ENCODE measurements at regions not wholly inside any gene's neighbourhood (a gene's known extent, or its start where the extent isn't known, plus 50 kb on each side); places are given as distances from the start of the nearest gene placed in this dataset.
"Not testable (repeated sequence)": the region's sequence is repeated elsewhere in the genome, so short reads cannot be mapped to it uniquely, and the experiment has no call there.

- peaks cover 19% of the 10 kb centered on the region for H3K4me1 ChIP-seq (ENCODE audit: insufficient read depth, low read length)
- no peak overlapping the region for H3K4me3 ChIP-seq (ENCODE audit: low read length)
- H3K9ac ChIP-seq (ENCODE audit: low read depth, low read length) = no peak overlapping the region
- H3K9me3 ChIP-seq (ENCODE audit: insufficient read depth, low read depth, low read length) = no peaks in the 10 kb centered on the region
- no peak overlapping the region for H3K27ac ChIP-seq (ENCODE audit: low read length)
- H3K36me3 ChIP-seq (ENCODE audit: insufficient read depth, low read depth, low read length) = no peaks in the 10 kb centered on the region
- no peaks in the 10 kb centered on the region for H3K27me3 ChIP-seq (ENCODE audit: insufficient read depth, low read length)
Observed at GRCh38 chr5:88089719-88090390, 178.8 kb downstream of the TMEM161B start.

GRCh38 chr5:88085462-88085861 is 183.2 kb downstream of the TMEM161B start:
- H3K9me3 ChIP-seq (ENCODE audit: insufficient read depth, low read depth, low read length) = no peaks in the 10 kb centered on the region
- H3K4me1 ChIP-seq (ENCODE audit: insufficient read depth, low read length) = no peaks in the 10 kb centered on the region
- no peaks in the 10 kb centered on the region for H3K36me3 ChIP-seq (ENCODE audit: insufficient read depth, low read depth, low read length)
- H3K27me3 ChIP-seq (ENCODE audit: insufficient read depth, low read length) = no peaks in the 10 kb centered on the region
- H3K27ac ChIP-seq (ENCODE audit: low read length) = no peak overlapping the region
- H3K9ac ChIP-seq (ENCODE audit: low read depth, low read length) = no peak overlapping the region
- H3K4me3 ChIP-seq (ENCODE audit: low read length) = no peak overlapping the region

DNA sequence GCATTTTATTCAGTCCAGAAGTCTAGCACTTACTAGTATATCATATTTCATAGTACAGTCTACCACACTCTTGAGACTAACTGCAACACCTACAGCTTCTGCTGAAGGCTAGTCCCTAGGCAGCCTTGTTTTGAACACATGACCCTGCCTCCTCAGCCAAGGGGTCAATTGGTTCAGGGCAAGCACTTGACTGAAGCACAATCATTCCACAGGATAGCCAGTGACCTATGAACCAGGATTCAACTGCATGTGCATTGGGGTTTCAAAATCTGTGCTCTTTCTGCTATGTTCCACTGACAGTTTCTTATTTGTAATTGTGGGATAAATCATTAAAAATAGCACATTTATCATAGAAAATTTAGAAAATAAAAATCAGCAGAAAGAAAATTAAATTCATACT is 186.8 kb downstream of the TMEM161B start:
- Histone ChIP-seq H3K9ac (ENCODE audit: low read depth, low read length) (no peak overlapping the region), H3K4me1 (ENCODE audit: insufficient read depth, low read length) (no peaks in the 10 kb centered on the region), H3K36me3 (ENCODE audit: insufficient read depth, low read depth, low read length) (no peaks in the 10 kb centered on the region), H3K9me3 (ENCODE audit: insufficient read depth, low read depth, low read length) (peaks cover 3% of the 10 kb centered on the region; the same call in 1 of the 2 replicates), H3K27ac (ENCODE audit: low read length) (no peak overlapping the region), H3K27me3 (ENCODE audit: insufficient read depth, low read length) (no peaks in the 10 kb centered on the region), H3K4me3 (ENCODE audit: low read length) (no peak overlapping the region)

DNA sequence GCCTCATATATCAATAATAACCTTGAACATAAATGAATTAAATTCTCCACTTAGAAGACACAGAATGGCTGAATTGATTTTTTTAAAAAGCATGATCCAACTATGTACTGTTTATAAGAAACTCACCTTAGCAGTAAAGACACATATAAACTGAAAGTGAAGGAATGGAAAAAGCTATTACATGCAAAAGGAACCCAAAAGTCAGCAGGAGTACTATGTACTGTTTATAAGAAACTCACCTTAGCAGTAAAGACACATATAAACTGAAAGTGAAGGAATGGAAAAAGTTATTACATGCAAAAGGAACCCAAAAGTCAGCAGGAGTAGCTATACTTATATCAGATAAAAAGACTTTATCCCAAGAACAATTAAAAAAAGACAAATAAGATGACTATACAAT is 204.8 kb downstream of the TMEM161B start:
- Histone ChIP-seq H3K4me1 (ENCODE audit: insufficient read depth, low read length) (no peaks in the 10 kb centered on the region), H3K27ac (ENCODE audit: low read length) (no peak overlapping the region), H3K4me3 (ENCODE audit: low read length) (no peak overlapping the region), H3K36me3 (ENCODE audit: insufficient read depth, low read depth, low read length) (no peaks in the 10 kb centered on the region), H3K9me3 (ENCODE audit: insufficient read depth, low read depth, low read length) (no peaks in the 10 kb centered on the region), H3K27me3 (ENCODE audit: insufficient read depth, low read length) (no peaks in the 10 kb centered on the region), H3K9ac (ENCODE audit: low read depth, low read length) (no peak overlapping the region)

GRCh38 chr5:88060194-88060593 is 208.5 kb downstream of the TMEM161B start:
- Histone ChIP-seq H3K4me3 (ENCODE audit: low read length) (no peak overlapping the region), H3K9me3 (ENCODE audit: insufficient read depth, low read depth, low read length) (no peaks in the 10 kb centered on the region), H3K9ac (ENCODE audit: low read depth, low read length) (no peak overlapping the region), H3K36me3 (ENCODE audit: insufficient read depth, low read depth, low read length) (no peaks in the 10 kb centered on the region), H3K4me1 (ENCODE audit: insufficient read depth, low read length) (no peaks in the 10 kb centered on the region), H3K27me3 (ENCODE audit: insufficient read depth, low read length) (no peaks in the 10 kb centered on the region), H3K27ac (ENCODE audit: low read length) (no peak overlapping the region)

GRCh38 chr5:88058625-88059024 is 210.0 kb downstream of the TMEM161B start:
- Histone ChIP-seq H3K4me1 (ENCODE audit: insufficient read depth, low read length) (no peaks in the 10 kb centered on the region), H3K36me3 (ENCODE audit: insufficient read depth, low read depth, low read length) (no peaks in the 10 kb centered on the region), H3K27ac (ENCODE audit: low read length) (no peak overlapping the region), H3K27me3 (ENCODE audit: insufficient read depth, low read length) (no peaks in the 10 kb centered on the region), H3K4me3 (ENCODE audit: low read length) (no peak overlapping the region), H3K9me3 (ENCODE audit: insufficient read depth, low read depth, low read length) (no peaks in the 10 kb centered on the region), H3K9ac (ENCODE audit: low read depth, low read length) (no peak overlapping the region)

- H3K9ac ChIP-seq (ENCODE audit: low read depth, low read length); H3K36me3 ChIP-seq (ENCODE audit: insufficient read depth, low read depth, low read length); H3K27ac ChIP-seq (ENCODE audit: low read length); H3K27me3 ChIP-seq (ENCODE audit: insufficient read depth, low read length); H3K4me3 ChIP-seq (ENCODE audit: low read length); H3K9me3 ChIP-seq (ENCODE audit: insufficient read depth, low read depth, low read length): not testable (repeated sequence)
- H3K4me1 ChIP-seq (ENCODE audit: insufficient read depth, low read length) = peaks cover 14% of the 10 kb centered on the region; the same call in 1 of the 2 replicates
Observed at GRCh38 chr5:88052468-88052867, 216.2 kb downstream of the TMEM161B start.

- no peak overlapping the region for H3K9ac ChIP-seq (ENCODE audit: low read depth, low read length)
- H3K36me3 ChIP-seq (ENCODE audit: insufficient read depth, low read depth, low read length) = no peaks in the 10 kb centered on the region
- H3K27ac ChIP-seq (ENCODE audit: low read length) = no peak overlapping the region
- H3K27me3 ChIP-seq (ENCODE audit: insufficient read depth, low read length) = no peaks in the 10 kb centered on the region
- no peaks in the 10 kb centered on the region for H3K9me3 ChIP-seq (ENCODE audit: insufficient read depth, low read depth, low read length)
- H3K4me1 ChIP-seq (ENCODE audit: insufficient read depth, low read length) = peaks cover 14% of the 10 kb centered on the region; the same call in 1 of the 2 replicates
- H3K4me3 ChIP-seq (ENCODE audit: low read length) = no peak overlapping the region
Observed at GRCh38 chr5:88051148-88051547, 217.5 kb downstream of the TMEM161B start.

GRCh38 chr5:88049737-88050136 is 218.9 kb downstream of the TMEM161B start:
- Histone ChIP-seq H3K27ac (ENCODE audit: low read length) (no peak overlapping the region), H3K4me3 (ENCODE audit: low read length) (no peak overlapping the region)

GRCh38 chr5:88049156-88049555 is 219.5 kb downstream of the TMEM161B start:
- Histone ChIP-seq H3K36me3 (ENCODE audit: insufficient read depth, low read depth, low read length) (no peaks in the 10 kb centered on the region), H3K4me1 (ENCODE audit: insufficient read depth, low read length) (peaks cover 14% of the 10 kb centered on the region; the same call in 1 of the 2 replicates), H3K4me3 (ENCODE audit: low read length) (no peak overlapping the region), H3K9ac (ENCODE audit: low read depth, low read length) (no peak overlapping the region), H3K27ac (ENCODE audit: low read length) (no peak overlapping the region), H3K27me3 (ENCODE audit: insufficient read depth, low read length) (no peaks in the 10 kb centered on the region), H3K9me3 (ENCODE audit: insufficient read depth, low read depth, low read length) (no peaks in the 10 kb centered on the region)

More at GRCh38 chr5:88049737-88050136, 218.9 kb downstream of the TMEM161B start:
- Histone ChIP-seq H3K9me3 (ENCODE audit: insufficient read depth, low read depth, low read length) (no peaks in the 10 kb centered on the region), H3K4me1 (ENCODE audit: insufficient read depth, low read length) (peaks cover 14% of the 10 kb centered on the region; the same call in 1 of the 2 replicates), H3K27me3 (ENCODE audit: insufficient read depth, low read length) (no peaks in the 10 kb centered on the region), H3K9ac (ENCODE audit: low read depth, low read length) (no peak overlapping the region; the same call in 1 of the 2 replicates), H3K36me3 (ENCODE audit: insufficient read depth, low read depth, low read length) (no peaks in the 10 kb centered on the region)

- peaks cover 14% of the 10 kb centered on the region; the same call in 1 of the 2 replicates for H3K4me1 ChIP-seq (ENCODE audit: insufficient read depth, low read length)
- H3K27me3 ChIP-seq (ENCODE audit: insufficient read depth, low read length) = no peaks in the 10 kb centered on the region
- no peak overlapping the region for H3K9ac ChIP-seq (ENCODE audit: low read depth, low read length)
- H3K9me3 ChIP-seq (ENCODE audit: insufficient read depth, low read depth, low read length) = no peaks in the 10 kb centered on the region
- H3K36me3 ChIP-seq (ENCODE audit: insufficient read depth, low read depth, low read length) = no peaks in the 10 kb centered on the region
- H3K4me3 ChIP-seq (ENCODE audit: low read length) = no peak overlapping the region
- no peak overlapping the region for H3K27ac ChIP-seq (ENCODE audit: low read length)
Observed at GRCh38 chr5:88045931-88046461, 222.6 kb downstream of the TMEM161B start.

DNA sequence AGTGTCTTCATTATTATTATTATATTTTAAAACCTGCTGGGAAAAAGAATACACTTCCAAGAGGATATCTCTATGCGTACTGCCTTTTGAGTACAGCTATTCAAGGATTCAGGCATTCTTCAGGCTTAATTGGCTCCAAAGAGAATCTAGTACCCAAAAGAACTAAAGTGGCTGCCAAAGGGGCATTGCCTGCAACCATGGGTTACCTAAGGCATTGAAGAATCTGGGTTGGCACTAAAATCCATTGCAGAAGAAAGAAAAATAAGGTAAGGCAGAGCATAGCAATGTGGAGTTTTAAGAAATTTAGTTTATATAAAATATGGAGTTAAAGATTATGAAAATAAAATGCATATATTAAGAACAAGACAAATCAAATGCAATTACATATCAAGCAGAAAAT is 223.5 kb downstream of the TMEM161B start:
- H3K27ac ChIP-seq (ENCODE audit: low read length) = no peak overlapping the region
- H3K27me3 ChIP-seq (ENCODE audit: insufficient read depth, low read length) = no peaks in the 10 kb centered on the region
- H3K4me3 ChIP-seq (ENCODE audit: low read length) = no peak overlapping the region
- H3K9ac ChIP-seq (ENCODE audit: low read depth, low read length) = no peak overlapping the region
- no peaks in the 10 kb centered on the region for H3K36me3 ChIP-seq (ENCODE audit: insufficient read depth, low read depth, low read length)
- H3K4me1 ChIP-seq (ENCODE audit: insufficient read depth, low read length) = peaks cover 10% of the 10 kb centered on the region; the same call in 1 of the 2 replicates
- H3K9me3 ChIP-seq (ENCODE audit: insufficient read depth, low read depth, low read length) = no peaks in the 10 kb centered on the region; the same call in 1 of the 2 replicates

All from iPS-20b (cell line).